K562 (cell line): ENCODE measurements at regions not wholly inside any gene's neighbourhood (a gene's known extent, or its start where the extent isn't known, plus 50 kb on each side); places are given as distances from the start of the nearest gene placed in this dataset.

Experiments used
- ATAC-seq: fragments of 200-7000 bp; cut with Tn5 transposase; 3 replicates; pipeline ENCODE4 v1.9.1; 2020; ENCODE audit warnings: moderate library complexity
- BruUV-seq: library from RNA; stranded (reverse); fragments of 400-500 nt; replicated peaks from 2 replicates; lab custom pipeline; 2021; lab: Mats Ljungman, UMichigan
- CTCF ChIA-PET: fragments of 300-600 bp; formaldehyde crosslinking; extraction: SDS; loops from one replicate; lab custom pipeline; 2021; ENCODE audit warnings: low intra/inter-chr PET ratio; lab: Yijun Ruan, JAX
- POLR2A ChIA-PET: fragments of 300-600, 350-650 bp; sonication (Branson Sonifier 250); formaldehyde crosslinking; extraction: SDS; loops from one replicate; lab custom pipeline; 2021; ENCODE audit warnings: antibody characterized with exemption, inconsistent platforms; lab: Yijun Ruan, JAX
- DNase-seq, 4 experiments: peaks; one replicate each; pipeline versions ENCODE4 v3.0.0 to v3.0.0-alpha.2; 2011 to 2018; ENCODE audit warnings: low spot score in 3 of 4, mixed read lengths in 3 of 4; ENCODE audit errors: extremely low read depth in 1 of 4
- FAIRE-seq: peaks from 2 replicates; lab custom pipeline; 2011; peaks lifted over from hg19 to GRCh38; lab: Jason Lieb, UNC
- H2AFZ ChIP-seq: 2 replicates; pipeline ENCODE4 v1.6.0; 2011; ENCODE audit warnings: low read depth, low read length, control low read depth, inconsistent platforms
- H3K27ac ChIP-seq: fragments of 200-600 bp; 3 replicates; pipeline ENCODE4 v1.8.0; 2011; ENCODE audit warnings: low read depth, mild to moderate bottlenecking, control low read depth, inconsistent platforms, low read length, moderate library complexity, mixed read lengths; ENCODE audit errors: extremely low read depth
- H3K27me3 ChIP-seq, 2 experiments: fragments of 300-600 bp in 1 of 2; 2 replicates in 1 of 2; 3 replicates in 1 of 2; pipeline versions ENCODE4 v1.6.0 to v1.8.0; 2011; ENCODE audit warnings: inconsistent platforms in 2 of 2, low read length in 2 of 2, mild to moderate bottlenecking in 1 of 2, mixed read lengths in 1 of 2, moderate library complexity in 1 of 2; ENCODE audit not compliant: control insufficient read depth in 2 of 2, insufficient read depth in 2 of 2
- H3K36me3 ChIP-seq: fragments of 300-600 bp; 3 replicates; pipeline ENCODE4 v1.8.0; 2011; ENCODE audit warnings: mild to moderate bottlenecking, low read length, inconsistent platforms; ENCODE audit not compliant: control insufficient read depth, insufficient read depth
- H3K4me1 ChIP-seq, 2 experiments: fragments of 200-600 bp in 1 of 2; replicated peaks in 1 of 2; 2 replicates in 1 of 2; 3 replicates in 1 of 2; pipeline versions ENCODE4 v1.5.1 to v1.8.0; 2011; ENCODE audit warnings: inconsistent platforms in 2 of 2, low read length in 2 of 2, mild to moderate bottlenecking in 1 of 2, mixed read lengths in 1 of 2, moderate library complexity in 1 of 2; ENCODE audit not compliant: control insufficient read depth in 2 of 2, insufficient read depth in 2 of 2
- H3K4me2 ChIP-seq: 2 replicates; pipeline ENCODE4 v1.6.1; 2011; ENCODE audit warnings: low read length, control low read depth, inconsistent platforms, mixed read lengths; ENCODE audit not compliant: insufficient read depth
- H3K4me3 ChIP-seq: fragments of 200-600 bp; sonication (generic), shearing (Covaris generic); 2 replicates; pipeline ENCODE4 v1.5.1; 2016; ENCODE audit warnings: control low read depth, inconsistent platforms
- H3K79me2 ChIP-seq: fragments of 200-600 bp; 3 replicates; pipeline ENCODE4 v1.8.0; 2011; ENCODE audit warnings: low read length, inconsistent platforms; ENCODE audit not compliant: control insufficient read depth, insufficient read depth
- H3K9ac ChIP-seq, 2 experiments: 2 replicates each; pipeline versions ENCODE4 v1.6.0 to v1.6.1; 2011; ENCODE audit warnings: low read depth in 2 of 2, low read length in 2 of 2, control low read depth in 1 of 2, inconsistent platforms in 1 of 2, mild to moderate bottlenecking in 1 of 2, mixed read lengths in 1 of 2; ENCODE audit not compliant: insufficient read depth in 1 of 2
- H3K9me1 ChIP-seq: one replicate; pipeline ENCODE4 v1.6.0; 2011; ENCODE audit warnings: inconsistent platforms, mild to moderate bottlenecking, low read length, moderate library complexity; ENCODE audit not compliant: control insufficient read depth, insufficient read depth
- H3K9me3 ChIP-seq: replicated peaks from 2 replicates; pipeline ENCODE4 v1.5.1; 2011; ENCODE audit warnings: low read depth, low read length, inconsistent platforms; ENCODE audit not compliant: control insufficient read depth, insufficient read depth
- H4K20me1 ChIP-seq: replicated peaks from 2 replicates; pipeline ENCODE4 v1.6.1; 2011; ENCODE audit warnings: low read length, inconsistent platforms, mixed read lengths; ENCODE audit not compliant: control insufficient read depth, insufficient read depth
- C11orf30 ChIP-seq: fragments of 450-650 bp; IDR thresholded peaks from 2 replicates; pipeline ENCODE4 v1.6.1; 2016; ENCODE audit warnings: low read depth, mild to moderate bottlenecking
- ETV5 ChIP-seq: sonication (generic); formaldehyde crosslinking; IDR thresholded peaks from 2 replicates; pipeline ENCODE4 v1.4.0; 2020; ENCODE audit warnings: low read depth, mild to moderate bottlenecking, missing genetic modification reagents
- GMEB1 ChIP-seq: fragments of 250-450 bp; sonication (Bioruptor Pico); IDR thresholded peaks from 2 replicates; pipeline ENCODE4 v1.4.0; 2020; ENCODE audit warnings: mild to moderate bottlenecking
- MAFF ChIP-seq: IDR thresholded peaks from 2 replicates; pipeline ENCODE4 v1.6.1; 2012; ENCODE audit warnings: low read length, improper control_type of control experiment
- MAFG ChIP-seq: fragments of 450-650 bp; conservative IDR thresholded peaks from 2 replicates; pipeline ENCODE4 v1.6.1; 2016; ENCODE audit warnings: missing genetic modification characterization, missing compliant biosample characterization
- MYC ChIP-seq, 2 experiments: fragments of 250-450 bp in 1 of 2; sonication (Bioruptor Pico) in 1 of 2; IDR thresholded peaks; 2 replicates each; pipeline versions ENCODE4 v1.5.1 to v1.6.1; 2012 to 2021; ENCODE audit warnings: low read depth in 2 of 2, borderline replicate concordance in 1 of 2, improper control_type of control experiment in 1 of 2, low read length in 1 of 2, mild to moderate bottlenecking in 1 of 2, moderate library complexity in 1 of 2
- NFE2 ChIP-seq: IDR thresholded peaks from 2 replicates; pipeline ENCODE4 v1.6.1; 2014; ENCODE audit warnings: antibody characterized with exemption, low read depth
- THRB ChIP-seq: fragments of 450-650 bp; formaldehyde crosslinking; conservative IDR thresholded peaks from 2 replicates; pipeline ENCODE4 v1.4.0; 2022; ENCODE audit warnings: mild to moderate bottlenecking, missing genetic modification characterization
- ZNF140 ChIP-seq: fragments of 250-450 bp; sonication (Bioruptor Pico); IDR thresholded peaks from 2 replicates; pipeline ENCODE4 v1.8.0; 2021; ENCODE audit warnings: moderate library complexity, mild to moderate bottlenecking, inconsistent platforms
- ZNF316 ChIP-seq: fragments of 450-650 bp; IDR thresholded peaks from 2 replicates; pipeline ENCODE4 v1.6.1; 2016
- in situ Hi-C: fragments of 300-500 bp; cut with MboI; formaldehyde crosslinking; loops from 4 replicates; pipeline ENCODE4 v1.15.0; 2018; ENCODE audit warnings: inconsistent platforms, mixed read lengths
- intact Hi-C: fragments of 100-400 bp; cut with micrococcal nuclease; formaldehyde crosslinking; loops from 2 replicates; pipeline ENCODE4 v1.14.2; 2022

GRCh38 chr7:118671149-118671548, 446.6 kb downstream of the ANKRD7 start (continued):
- TF ChIP-seq THRB: no peak
- no peak for TF ChIP-seq ETV5
- 0 out of 2 replicates have a peak, but pooled peaks have one; percentile 9 for TF ChIP-seq NFE2
- TF ChIP-seq GMEB1: no peak

GRCh38 chr7:118684796-118685195, 460.3 kb downstream of the ANKRD7 start:
- Histone ChIP-seq H3K4me1 (no peaks in the 10 kb centered on the region), H3K36me3 (no peaks in the 10 kb centered on the region), H3K4me3 (no peak overlapping the region), H3K9ac (no peak overlapping the region), H3K9me3 (peaks cover 2% of the 10 kb centered on the region; the same call in 1 of the 2 replicates), H3K4me2 (no peak overlapping the region), H3K27me3 (no peaks in the 10 kb centered on the region), H4K20me1 (no peaks in the 10 kb centered on the region), H3K27ac (no peak overlapping the region), H3K9me1 (no peaks in the 10 kb centered on the region), H2AFZ (no peak overlapping the region), H3K79me2 (no peaks in the 10 kb centered on the region)
- in situ Hi-C loops: no loop called here
- POLR2A ChIA-PET: no interaction called here
- intact Hi-C loops: no loop called here
- no peak for DNase-seq
- BruUV-seq: no TSS peak
- FAIRE-seq: no peak
- CTCF ChIA-PET: no interaction called here
- TF ChIP-seq MAFF (0 out of 2 replicates have a peak, but pooled peaks have one; percentile 13), ZNF316 (peak; percentile 77), MAFG (peak; percentile 41; the same call in 1 of the 2 replicates), ZNF140 (CRISPR knock-in tag) (no peak), C11orf30 (peak; percentile 35; the same call in 1 of the 2 replicates), MYC (IDR thresholded peaks at IDR 0.05; ENCODE audit: low read depth, low read length) (no peak), MYC (CRISPR knock-in tag; IDR thresholded peaks at IDR 0.05; ENCODE audit: borderline replicate concordance, low read depth) (no peak)
- no peak for ATAC-seq
